ENCODE measurements at regions not wholly inside any gene's neighbourhood (a gene's known extent, or its start where the extent isn't known, plus 50 kb on each side); places are given as distances from the start of the nearest gene placed in this dataset.

GRCh38 chr9:88326936-88327335 is 61.3 kb upstream of the SPIN1 start:
- H3K27me3 Mint-ChIP-seq: no peaks in the 10 kb centered on the region
- no peak overlapping the region for H3K4me3 Mint-ChIP-seq
- peaks cover 25% of the 10 kb centered on the region for H3K4me1 Mint-ChIP-seq
- no peaks in the 10 kb centered on the region for H3K9me3 Mint-ChIP-seq
- H3K27ac Mint-ChIP-seq (ENCODE audit: low read depth): no peak overlapping the region
- no peak for ATAC-seq (replicated peaks; ENCODE audit: extremely low read depth, poor library complexity, severe bottlenecking)
- no peak for DNase-seq (ENCODE audit: low spot score in 2 of 2)
- H3K36me3 Mint-ChIP-seq (ENCODE audit: insufficient read depth): no peaks in the 10 kb centered on the region

GRCh38 chr9:88326015-88326414 is 62.2 kb upstream of the SPIN1 start:
- no peaks in the 10 kb centered on the region for H3K9me3 Mint-ChIP-seq
- peaks cover 25% of the 10 kb centered on the region for H3K4me1 Mint-ChIP-seq
- ATAC-seq (replicated peaks; ENCODE audit: extremely low read depth, poor library complexity, severe bottlenecking): no peak
- H3K27ac Mint-ChIP-seq (ENCODE audit: low read depth): no peak overlapping the region
- no peak for DNase-seq (ENCODE audit: low spot score in 2 of 2)
- no peak overlapping the region for H3K4me3 Mint-ChIP-seq
- H3K36me3 Mint-ChIP-seq (ENCODE audit: insufficient read depth): no peaks in the 10 kb centered on the region
- no peaks in the 10 kb centered on the region for H3K27me3 Mint-ChIP-seq

GRCh38 chr9:88322906-88323566 is 65.2 kb upstream of the SPIN1 start:
- Mint-ChIP-seq H3K4me1 (peaks cover 25% of the 10 kb centered on the region), H3K36me3 (ENCODE audit: insufficient read depth) (no peaks in the 10 kb centered on the region), H3K27ac (ENCODE audit: low read depth) (peak overlapping the region; percentile 14), H3K9me3 (no peaks in the 10 kb centered on the region), H3K27me3 (no peaks in the 10 kb centered on the region), H3K4me3 (peak overlapping the region; percentile 61)
- DNase-seq (ENCODE audit: low spot score in 2 of 2) (peak; percentile 25 to 58), ATAC-seq (replicated peaks; ENCODE audit: extremely low read depth, poor library complexity, severe bottlenecking) (peak; percentile 99)

GRCh38 chr9:88321764-88322163 is 66.5 kb upstream of the SPIN1 start:
- Mint-ChIP-seq H3K27ac (ENCODE audit: low read depth) (no peak overlapping the region), H3K4me1 (peaks cover 25% of the 10 kb centered on the region), H3K36me3 (ENCODE audit: insufficient read depth) (no peaks in the 10 kb centered on the region), H3K27me3 (no peaks in the 10 kb centered on the region), H3K9me3 (no peaks in the 10 kb centered on the region), H3K4me3 (no peak overlapping the region)
- ATAC-seq (replicated peaks; ENCODE audit: extremely low read depth, poor library complexity, severe bottlenecking): no peak
- no peak for DNase-seq (ENCODE audit: low spot score in 2 of 2)

GRCh38 chr9:88320748-88321415 is 67.4 kb upstream of the SPIN1 start:
- Mint-ChIP-seq H3K27ac (ENCODE audit: low read depth) (no peak overlapping the region), H3K4me1 (peaks cover 25% of the 10 kb centered on the region), H3K27me3 (no peaks in the 10 kb centered on the region), H3K36me3 (ENCODE audit: insufficient read depth) (no peaks in the 10 kb centered on the region), H3K4me3 (no peak overlapping the region), H3K9me3 (no peaks in the 10 kb centered on the region)
- no peak for ATAC-seq (replicated peaks; ENCODE audit: extremely low read depth, poor library complexity, severe bottlenecking)
- no peak for DNase-seq (ENCODE audit: low spot score in 2 of 2)

- H3K4me3 Mint-ChIP-seq: no peak overlapping the region
- ATAC-seq (replicated peaks; ENCODE audit: extremely low read depth, poor library complexity, severe bottlenecking) (no peak), DNase-seq (ENCODE audit: low spot score in 2 of 2) (no peak)
- H3K36me3 Mint-ChIP-seq (ENCODE audit: insufficient read depth): no peaks in the 10 kb centered on the region
- peaks cover 24% of the 10 kb centered on the region for H3K4me1 Mint-ChIP-seq
- H3K27me3 Mint-ChIP-seq: no peaks in the 10 kb centered on the region
- H3K9me3 Mint-ChIP-seq: no peaks in the 10 kb centered on the region
- H3K27ac Mint-ChIP-seq (ENCODE audit: low read depth): no peak overlapping the region
Observed at GRCh38 chr9:88319936-88320747, 68.1 kb upstream of the SPIN1 start.

GRCh38 chr9:88313364-88314220 is 74.7 kb upstream of the SPIN1 start:
- Mint-ChIP-seq H3K9me3 (no peaks in the 10 kb centered on the region), H3K4me1 (peaks cover 8% of the 10 kb centered on the region), H3K36me3 (ENCODE audit: insufficient read depth) (no peaks in the 10 kb centered on the region), H3K27me3 (no peaks in the 10 kb centered on the region), H3K27ac (ENCODE audit: low read depth) (no peak overlapping the region), H3K4me3 (no peak overlapping the region)
- DNase-seq (ENCODE audit: low spot score in 2 of 2): no peak
- ATAC-seq (replicated peaks; ENCODE audit: extremely low read depth, poor library complexity, severe bottlenecking): no peak

- peaks cover 8% of the 10 kb centered on the region for H3K4me1 Mint-ChIP-seq
- ATAC-seq (replicated peaks; ENCODE audit: extremely low read depth, poor library complexity, severe bottlenecking) (no peak), DNase-seq (ENCODE audit: low spot score in 2 of 2) (no peak)
- no peaks in the 10 kb centered on the region for H3K36me3 Mint-ChIP-seq (ENCODE audit: insufficient read depth)
- H3K9me3 Mint-ChIP-seq: no peaks in the 10 kb centered on the region
- H3K27ac Mint-ChIP-seq (ENCODE audit: low read depth): no peak overlapping the region
- H3K27me3 Mint-ChIP-seq: no peaks in the 10 kb centered on the region
- no peak overlapping the region for H3K4me3 Mint-ChIP-seq
Observed at GRCh38 chr9:88312517-88313103, 75.6 kb upstream of the SPIN1 start.

- no peak overlapping the region for H3K4me3 Mint-ChIP-seq
- no peaks in the 10 kb centered on the region for H3K9me3 Mint-ChIP-seq
- ATAC-seq (replicated peaks; ENCODE audit: extremely low read depth, poor library complexity, severe bottlenecking) (no peak), DNase-seq (ENCODE audit: low spot score in 2 of 2) (no peak)
- H3K36me3 Mint-ChIP-seq (ENCODE audit: insufficient read depth): no peaks in the 10 kb centered on the region
- H3K27ac Mint-ChIP-seq (ENCODE audit: low read depth): no peak overlapping the region
- H3K4me1 Mint-ChIP-seq: peaks cover 8% of the 10 kb centered on the region
- H3K27me3 Mint-ChIP-seq: no peaks in the 10 kb centered on the region
Observed at GRCh38 chr9:88312045-88312444, 76.2 kb upstream of the SPIN1 start.

- H3K27ac Mint-ChIP-seq (ENCODE audit: low read depth): no peak overlapping the region
- ATAC-seq (replicated peaks; ENCODE audit: extremely low read depth, poor library complexity, severe bottlenecking) (peak; percentile 24), DNase-seq (ENCODE audit: low spot score in 2 of 2) (no peak)
Observed at GRCh38 chr9:88310310-88310980, 77.8 kb upstream of the SPIN1 start.

GRCh38 chr9:88308831-88309560 is 79.2 kb upstream of the SPIN1 start:
- Mint-ChIP-seq H3K36me3 (ENCODE audit: insufficient read depth) (no peaks in the 10 kb centered on the region), H3K27ac (ENCODE audit: low read depth) (no peak overlapping the region), H3K4me1 (peaks cover 12% of the 10 kb centered on the region), H3K4me3 (no peak overlapping the region), H3K9me3 (no peaks in the 10 kb centered on the region), H3K27me3 (peaks cover 14% of the 10 kb centered on the region)
- no peak for ATAC-seq (replicated peaks; ENCODE audit: extremely low read depth, poor library complexity, severe bottlenecking)
- no peak for DNase-seq (ENCODE audit: low spot score in 2 of 2)

More at GRCh38 chr9:88310310-88310980, 77.8 kb upstream of the SPIN1 start:
- Mint-ChIP-seq H3K36me3 (ENCODE audit: insufficient read depth) (no peaks in the 10 kb centered on the region), H3K9me3 (no peaks in the 10 kb centered on the region), H3K27me3 (no peaks in the 10 kb centered on the region), H3K4me1 (peaks cover 8% of the 10 kb centered on the region), H3K4me3 (no peak overlapping the region)
